Heart right ventricle (tissue), 16 donors: ENCODE measurements at regions not wholly inside any gene's neighbourhood (a gene's known extent, or its start where the extent isn't known, plus 50 kb on each side); places are given as distances from the start of the nearest gene placed in this dataset.

Source experiments
- ATAC-seq, 8 donors: fragments of 200-7000 bp; cut with Tn5 transposase; one replicate each; pipeline ENCODE4 v1.9.1; 2020; ENCODE audit warnings: mild to moderate bottlenecking in 8 of 8, moderate library complexity in 8 of 8, moderate number of reproducible peaks in 1 of 8
- DNase-seq, 2 donors: peaks; one replicate each; pipeline ENCODE4 v3.0.0-alpha.2; 2020
- H3K27ac ChIP-seq, 10 donors: fragments of 200-600 bp; sonication (generic) in 2 of 10; one replicate each; pipeline versions ENCODE4 v1.5.0 to v1.8.0; 2020 to 2022; ENCODE audit warnings: mild to moderate bottlenecking in 3 of 10
- H3K27me3 ChIP-seq, 7 donors: fragments of 200-600 bp; one replicate each; pipeline ENCODE4 v1.8.0; 2021 to 2022; ENCODE audit warnings: mild to moderate bottlenecking in 2 of 7
- H3K36me3 ChIP-seq, 9 donors: fragments of 200-600 bp; sonication (generic) in 1 of 9; one replicate each; pipeline versions ENCODE4 v1.5.0 to v1.8.0; 2020 to 2022; ENCODE audit warnings: mild to moderate bottlenecking in 2 of 9
- H3K4me1 ChIP-seq, 9 donors: fragments of 200-600 bp; sonication (generic) in 1 of 9; one replicate each; pipeline versions ENCODE4 v1.5.0 to v1.8.0; 2020 to 2022; ENCODE audit warnings: mild to moderate bottlenecking in 4 of 9
- H3K4me3 ChIP-seq, 10 donors: fragments of 200-600 bp; sonication (generic) in 2 of 10; one replicate each; pipeline versions ENCODE4 v1.5.0 to v1.8.0; 2020 to 2022; ENCODE audit warnings: mild to moderate bottlenecking in 7 of 10, moderate library complexity in 2 of 10
- H3K9me3 ChIP-seq, 11 donors: fragments of 200-600 bp in 10 of 11; sonication (generic) in 2 of 11; one replicate each; pipeline versions ENCODE4 v1.5.0 to v1.8.0; 2013 to 2022; ENCODE audit warnings: mild to moderate bottlenecking in 2 of 11, control low read depth in 1 of 11, moderate library complexity in 1 of 11
- WGBS, 2 donors: extraction: QIAGEN DNeasy Blood & Tissue Kit; methylation state at CpG; one replicate each; pipeline ENCODE4 v1.1.7; 2013; ENCODE audit warnings: inconsistent platforms in 1 of 2; 5-methylcytosine and 5-hydroxymethylcytosine counted together
- intact Hi-C, 10 donors: fragments of 100-400 bp; cut with DNase I; formaldehyde crosslinking; loops; one replicate each; pipeline versions ENCODE4 v1.11.1 to v1.14.2; 2022
- TF ChIP-seq, protein P1 (sequence below), 9 donors: fragments of 200-600 bp; sonication (generic) in 2 of 9; IDR thresholded peaks; one replicate each; pipeline versions ENCODE4 v1.5.0 to v1.8.0; 2021 to 2022; ENCODE audit warnings: antibody characterized with exemption in 9 of 9, mild to moderate bottlenecking in 5 of 9, moderate library complexity in 1 of 9
- donor health status: Arrhythmogenic right ventricular cardiomyopathy.
- donor health status: ischemic (EF 13 %, LVEDD 7.1; RV severe dilation, severe dysfunction).
- donor health status: healthy with polysubstance abuse.
- donor health status: DM: no; HTN: yes; CAD: no.
- donor health status: DM: no; HTN: no; CAD: no.
- donor health status: ischemic (EF 25% LVEDD 6.9; RV normal size, moderate dysfunction).
- donor health status: ischemic (EF 25% LVEDD 5.7; RV mildly dilated, moderate dysfunction).
- donor health status: healthy.
- donor health status: DM: yes; HTN: yes; CAD: no.
- donor health status: Ischemic cardiomyopathy.
- donor health status: ischemic (EF 35%, LVEDD 5.7; RV mildly dilated, moderate dysfunction).
- donor health status: nonischemic (EF 11% LVEDD 7.7; RV severe dilation, severe dysfunction).
- donor health status: DM: yes; HTN: yes; CAD: no.
- donor health status: PGD.
- donor health status: ischemic (EF 29% LVEDD 5.4; RV normal size, mild dysfunction).
- donor health status: nonischemic (EF 23%, LVEDD 6.1; RV moderate dilation, normal function).

DNA sequence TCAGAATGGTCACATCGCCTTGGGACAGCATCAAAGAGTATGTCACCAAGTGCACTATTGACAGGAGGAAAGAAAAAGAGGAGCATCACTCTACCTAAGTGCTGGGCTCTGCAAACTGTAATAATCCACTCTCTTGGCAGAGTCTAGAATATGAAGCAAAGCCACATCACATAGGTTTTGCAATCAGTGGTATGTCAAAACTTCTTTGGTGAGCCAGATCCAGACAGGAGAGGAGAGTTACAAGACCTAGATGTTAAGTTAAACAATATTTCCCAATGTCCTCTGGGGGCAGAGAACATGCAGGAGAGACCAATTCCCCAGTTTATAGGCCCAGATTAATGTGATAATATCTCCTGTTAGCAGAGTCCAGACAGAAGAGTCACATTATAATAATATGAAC lies 1032.6 kb upstream of the AMELY start:
- Histone ChIP-seq H3K27me3 (no peaks in the 10 kb centered on the region), H3K4me3 (no peak overlapping the region), H3K36me3 (no peaks in the 10 kb centered on the region), H3K9me3 (no peaks in the 10 kb centered on the region), H3K27ac (no peak overlapping the region), H3K4me1 (no peaks in the 10 kb centered on the region)
- TF ChIP-seq, protein P1, sequence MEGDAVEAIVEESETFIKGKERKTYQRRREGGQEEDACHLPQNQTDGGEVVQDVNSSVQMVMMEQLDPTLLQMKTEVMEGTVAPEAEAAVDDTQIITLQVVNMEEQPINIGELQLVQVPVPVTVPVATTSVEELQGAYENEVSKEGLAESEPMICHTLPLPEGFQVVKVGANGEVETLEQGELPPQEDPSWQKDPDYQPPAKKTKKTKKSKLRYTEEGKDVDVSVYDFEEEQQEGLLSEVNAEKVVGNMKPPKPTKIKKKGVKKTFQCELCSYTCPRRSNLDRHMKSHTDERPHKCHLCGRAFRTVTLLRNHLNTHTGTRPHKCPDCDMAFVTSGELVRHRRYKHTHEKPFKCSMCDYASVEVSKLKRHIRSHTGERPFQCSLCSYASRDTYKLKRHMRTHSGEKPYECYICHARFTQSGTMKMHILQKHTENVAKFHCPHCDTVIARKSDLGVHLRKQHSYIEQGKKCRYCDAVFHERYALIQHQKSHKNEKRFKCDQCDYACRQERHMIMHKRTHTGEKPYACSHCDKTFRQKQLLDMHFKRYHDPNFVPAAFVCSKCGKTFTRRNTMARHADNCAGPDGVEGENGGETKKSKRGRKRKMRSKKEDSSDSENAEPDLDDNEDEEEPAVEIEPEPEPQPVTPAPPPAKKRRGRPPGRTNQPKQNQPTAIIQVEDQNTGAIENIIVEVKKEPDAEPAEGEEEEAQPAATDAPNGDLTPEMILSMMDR (IDR thresholded peaks at IDR 0.05), result no peak
- ATAC-seq (no peak), DNase-seq (no peak)
- 56 to 79% methylated on average over 1 of the region's 1 CpG for WGBS, 2 donors
- intact Hi-C loops, result no loop called here

DNA sequence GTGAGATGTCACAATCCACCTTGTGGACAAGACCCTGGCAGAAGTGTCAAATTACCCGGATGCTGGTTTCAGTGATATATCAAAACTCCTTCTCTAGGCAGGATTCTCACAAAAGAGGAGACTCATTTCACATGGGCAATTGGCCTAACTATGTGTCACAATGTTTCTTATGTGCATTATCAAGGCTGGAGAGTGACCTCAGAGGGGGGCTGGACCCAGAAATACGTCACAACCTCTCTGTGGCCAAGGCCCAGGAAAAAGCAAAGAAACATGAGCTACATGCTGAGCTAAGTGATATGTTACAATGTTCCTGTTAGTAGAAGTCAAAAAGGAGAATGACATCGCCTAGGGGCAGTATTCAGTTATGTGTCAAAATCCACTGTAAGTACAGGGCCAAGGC lies 1031.2 kb upstream of the AMELY start:
- DNase-seq, result no peak
- H3K27ac ChIP-seq, result no peak overlapping the region
- intact Hi-C loops, result no loop called here
- WGBS, 2 donors, result 54 to 71% methylated on average over 3 of the region's 3 CpGs
- TF ChIP-seq, protein P1 (IDR thresholded peaks at IDR 0.05), result no peak
- no peaks in the 10 kb centered on the region for H3K4me1 ChIP-seq
- ATAC-seq, result no peak
- H3K36me3 ChIP-seq, result no peaks in the 10 kb centered on the region
- H3K4me3 ChIP-seq, result no peak overlapping the region
- no peaks in the 10 kb centered on the region for H3K9me3 ChIP-seq
- no peaks in the 10 kb centered on the region for H3K27me3 ChIP-seq

DNA sequence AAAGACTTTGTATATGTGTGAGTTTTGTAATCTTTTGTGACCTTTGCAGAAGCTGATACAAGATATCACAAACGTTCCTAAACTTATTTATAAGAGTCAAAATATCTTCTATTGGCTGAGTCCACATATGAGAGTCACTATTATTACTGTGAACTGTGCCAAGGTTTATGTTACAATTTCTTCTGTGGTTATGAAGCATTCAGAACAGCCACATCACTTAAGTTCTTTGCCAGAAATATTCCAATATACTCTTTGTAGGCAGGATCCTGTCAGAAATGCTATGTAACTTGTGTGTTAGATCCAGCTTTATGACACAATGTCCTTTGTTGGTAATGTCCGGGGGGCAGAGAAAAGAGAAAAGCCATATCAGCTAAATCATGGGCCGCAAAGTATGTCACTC lies 1030.3 kb upstream of the AMELY start:
- no peak overlapping the region for H3K27ac ChIP-seq
- no peaks in the 10 kb centered on the region for H3K9me3 ChIP-seq
- DNase-seq, result no peak
- intact Hi-C loops, result no loop called here
- H3K4me1 ChIP-seq, result no peaks in the 10 kb centered on the region
- WGBS, 2 donors, result 55 to 57% methylated on average over 3 of the region's 3 CpGs
- H3K27me3 ChIP-seq, result no peaks in the 10 kb centered on the region
- H3K36me3 ChIP-seq, result no peaks in the 10 kb centered on the region
- TF ChIP-seq, protein P1 (IDR thresholded peaks at IDR 0.05), result no peak
- no peak overlapping the region for H3K4me3 ChIP-seq
- ATAC-seq, result no peak

DNA sequence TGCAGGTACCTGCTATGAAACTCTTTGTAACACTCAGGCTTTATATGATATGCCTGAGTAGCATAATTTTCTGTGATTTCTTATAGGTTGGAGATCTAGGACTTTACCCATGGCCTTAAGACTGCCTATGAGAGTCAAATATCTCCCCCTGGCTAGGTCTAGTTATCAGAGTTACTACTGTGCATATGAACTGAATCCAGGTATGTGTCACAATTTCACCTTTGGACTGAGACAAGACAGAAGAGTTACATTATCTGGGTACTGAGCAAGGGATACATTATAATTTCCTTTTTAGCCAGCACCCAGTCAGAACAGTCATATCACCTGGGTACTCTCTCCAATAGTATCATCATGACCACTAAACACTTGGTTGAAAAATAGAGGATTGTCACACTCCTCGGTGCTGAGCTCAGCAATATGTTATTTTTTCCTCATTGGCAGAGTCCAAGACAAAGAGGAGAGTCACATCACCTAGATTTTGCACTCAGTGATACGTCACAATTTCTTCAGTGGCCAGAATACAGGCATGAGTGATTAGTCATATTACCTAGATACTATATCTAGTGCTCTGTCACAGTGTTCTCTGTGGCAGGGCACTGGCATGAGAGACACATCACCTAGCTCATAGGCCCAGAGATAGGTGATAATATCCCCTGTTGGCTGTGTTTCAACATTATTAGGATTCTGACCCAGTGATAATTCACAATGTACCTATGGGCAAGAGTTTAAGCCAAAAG lies 1027.6 kb upstream of the AMELY start:
- Histone ChIP-seq H3K27me3 (no peaks in the 10 kb centered on the region), H3K9me3 (no peaks in the 10 kb centered on the region), H3K4me1 (no peaks in the 10 kb centered on the region), H3K27ac (no peak overlapping the region), H3K36me3 (no peaks in the 10 kb centered on the region), H3K4me3 (no peak overlapping the region)
- intact Hi-C loops, result no loop called here
- WGBS, 2 donors, result 57 to 65% methylated on average over 2 of the region's 2 CpGs
- DNase-seq (no peak), ATAC-seq (no peak)
- TF ChIP-seq, protein P1 (IDR thresholded peaks at IDR 0.05), result no peak
